ENCODE measurements at regions not wholly inside any gene's neighbourhood (a gene's known extent, or its start where the extent isn't known, plus 50 kb on each side); places are given as distances from the start of the nearest gene placed in this dataset.

DNA sequence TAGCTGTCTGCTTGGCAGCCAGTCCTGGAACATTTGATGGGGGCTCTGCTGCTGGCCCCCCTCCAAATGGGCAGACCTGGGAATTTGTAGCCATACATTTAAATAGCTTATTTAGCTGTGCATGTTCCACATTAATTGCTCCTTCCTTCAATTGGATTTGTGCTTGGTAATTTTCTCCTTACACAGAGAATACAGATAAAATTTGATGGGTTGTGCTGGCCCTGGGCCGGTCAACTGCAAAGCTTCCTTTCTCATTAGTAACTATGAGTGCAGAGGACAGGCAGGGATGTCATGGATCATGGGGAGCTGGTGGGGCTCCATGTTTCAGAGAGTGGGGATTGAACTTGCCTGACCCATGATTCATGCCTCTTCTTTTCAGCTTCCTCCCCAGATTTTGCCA is 201.5 kb upstream of the GHITM start:
- H3K27me3 ChIP-seq: no peaks in the 10 kb centered on the region
- no peaks in the 10 kb centered on the region for H3K4me1 ChIP-seq
- no peak overlapping the region for H3K4me3 ChIP-seq
- DNase-seq: no peak
- no peak overlapping the region for H3K27ac ChIP-seq
- 17% methylated on average over 1 of the region's 1 CpG for WGBS (ENCODE audit: insufficient coverage, low coverage, low lambda C conversion rate, missing lambda C conversion rate)
- no peak for TF ChIP-seq POLR2A (IDR thresholded peaks at IDR 0.05)
- TF ChIP-seq, protein P1, sequence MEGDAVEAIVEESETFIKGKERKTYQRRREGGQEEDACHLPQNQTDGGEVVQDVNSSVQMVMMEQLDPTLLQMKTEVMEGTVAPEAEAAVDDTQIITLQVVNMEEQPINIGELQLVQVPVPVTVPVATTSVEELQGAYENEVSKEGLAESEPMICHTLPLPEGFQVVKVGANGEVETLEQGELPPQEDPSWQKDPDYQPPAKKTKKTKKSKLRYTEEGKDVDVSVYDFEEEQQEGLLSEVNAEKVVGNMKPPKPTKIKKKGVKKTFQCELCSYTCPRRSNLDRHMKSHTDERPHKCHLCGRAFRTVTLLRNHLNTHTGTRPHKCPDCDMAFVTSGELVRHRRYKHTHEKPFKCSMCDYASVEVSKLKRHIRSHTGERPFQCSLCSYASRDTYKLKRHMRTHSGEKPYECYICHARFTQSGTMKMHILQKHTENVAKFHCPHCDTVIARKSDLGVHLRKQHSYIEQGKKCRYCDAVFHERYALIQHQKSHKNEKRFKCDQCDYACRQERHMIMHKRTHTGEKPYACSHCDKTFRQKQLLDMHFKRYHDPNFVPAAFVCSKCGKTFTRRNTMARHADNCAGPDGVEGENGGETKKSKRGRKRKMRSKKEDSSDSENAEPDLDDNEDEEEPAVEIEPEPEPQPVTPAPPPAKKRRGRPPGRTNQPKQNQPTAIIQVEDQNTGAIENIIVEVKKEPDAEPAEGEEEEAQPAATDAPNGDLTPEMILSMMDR (IDR thresholded peaks at IDR 0.05): no peak
- no peaks in the 10 kb centered on the region for H3K36me3 ChIP-seq
- intact Hi-C loops (cut with DNase I): no loop called here
- no peak for ATAC-seq
- no peaks in the 10 kb centered on the region for H3K9me3 ChIP-seq

DNA sequence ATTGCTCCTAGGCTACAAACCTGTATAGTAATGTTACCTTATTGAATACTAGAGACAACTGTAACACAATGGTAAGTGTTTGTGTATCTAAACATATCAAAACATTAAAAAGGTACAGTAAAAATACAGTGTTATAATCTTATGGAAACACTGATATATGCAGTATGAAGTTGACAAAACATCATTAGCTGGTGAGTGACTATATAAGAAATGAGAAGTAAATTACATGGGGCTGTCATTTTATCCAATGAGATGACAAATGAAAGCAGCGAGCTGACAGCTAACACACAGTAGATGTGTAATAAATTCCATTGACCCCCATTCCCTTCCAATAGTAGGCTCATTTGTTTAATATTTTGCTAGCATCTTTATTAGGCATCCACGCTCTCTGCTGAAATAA is 198.1 kb upstream of the GHITM start:
- intact Hi-C loops (cut with DNase I): no loop called here
- TF ChIP-seq, protein P1 (IDR thresholded peaks at IDR 0.05): no peak
- no peak for TF ChIP-seq POLR2A (IDR thresholded peaks at IDR 0.05)
- Histone ChIP-seq H3K9me3 (no peaks in the 10 kb centered on the region), H3K4me1 (no peaks in the 10 kb centered on the region), H3K4me3 (no peak overlapping the region), H3K27me3 (no peaks in the 10 kb centered on the region), H3K36me3 (no peaks in the 10 kb centered on the region), H3K27ac (no peak overlapping the region)
- WGBS (ENCODE audit: insufficient coverage, low coverage, low lambda C conversion rate, missing lambda C conversion rate): 58% methylated on average over 2 of the region's 2 CpGs
- ATAC-seq (no peak), DNase-seq (no peak)

DNA sequence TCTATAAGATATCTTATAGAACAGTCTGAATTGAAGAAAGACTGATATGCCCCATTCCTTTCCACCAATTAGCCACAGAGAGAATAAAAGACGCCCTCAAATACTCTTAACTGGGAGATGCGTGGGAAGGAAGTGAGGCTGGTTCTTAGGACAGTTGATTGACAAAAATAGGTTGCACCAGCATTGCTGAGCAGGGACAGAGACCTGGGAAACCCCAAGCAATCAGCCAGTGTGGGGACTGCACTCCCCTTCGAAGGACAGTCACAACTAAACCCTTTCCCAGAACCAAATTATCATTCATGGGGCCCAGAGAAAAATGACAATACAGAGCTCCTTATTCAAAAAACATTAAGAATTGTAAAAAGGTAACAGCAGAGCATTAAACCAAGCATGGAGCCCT is 196.9 kb upstream of the GHITM start:
- no peak for DNase-seq
- Histone ChIP-seq H3K4me1 (no peaks in the 10 kb centered on the region), H3K27ac (no peak overlapping the region), H3K9me3 (no peaks in the 10 kb centered on the region), H3K4me3 (no peak overlapping the region), H3K27me3 (no peaks in the 10 kb centered on the region), H3K36me3 (no peaks in the 10 kb centered on the region)
- intact Hi-C loops (cut with DNase I): no loop called here
- no peak for TF ChIP-seq POLR2A (IDR thresholded peaks at IDR 0.05)
- TF ChIP-seq, protein P1 (IDR thresholded peaks at IDR 0.05): no peak
- ATAC-seq: no peak
- WGBS (ENCODE audit: insufficient coverage, low coverage, low lambda C conversion rate, missing lambda C conversion rate): 65% methylated on average over 3 of the region's 3 CpGs

DNA sequence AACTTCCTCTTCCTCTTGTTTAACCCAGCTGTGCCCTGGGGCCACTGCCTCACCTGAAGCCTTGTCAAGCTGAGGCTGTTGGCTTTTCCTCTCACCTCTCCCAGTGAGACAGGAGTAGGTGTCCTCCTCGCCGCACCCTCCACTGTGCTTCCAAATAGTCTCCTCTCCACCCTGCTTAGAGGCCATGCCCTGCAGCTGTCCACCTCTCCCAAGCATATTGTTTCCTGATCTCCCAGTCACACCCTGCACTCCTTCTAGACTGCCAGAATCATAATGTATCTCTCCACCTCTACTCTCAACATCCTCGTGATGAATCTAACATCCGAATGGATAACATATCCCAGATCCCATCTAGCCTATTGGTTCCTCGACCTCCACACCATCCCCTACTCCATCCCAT is 196.3 kb upstream of the GHITM start:
- no peak overlapping the region for H3K4me3 ChIP-seq
- no peaks in the 10 kb centered on the region for H3K36me3 ChIP-seq
- TF ChIP-seq POLR2A (IDR thresholded peaks at IDR 0.05): no peak
- TF ChIP-seq, protein P1 (IDR thresholded peaks at IDR 0.05): no peak
- no peaks in the 10 kb centered on the region for H3K4me1 ChIP-seq
- H3K9me3 ChIP-seq: no peaks in the 10 kb centered on the region
- intact Hi-C loops (cut with DNase I): no loop called here
- WGBS (ENCODE audit: insufficient coverage, low coverage, low lambda C conversion rate, missing lambda C conversion rate): 57% methylated on average over 5 of the region's 5 CpGs
- ATAC-seq: no peak
- no peaks in the 10 kb centered on the region for H3K27me3 ChIP-seq
- H3K27ac ChIP-seq: no peak overlapping the region
- no peak for DNase-seq

DNA sequence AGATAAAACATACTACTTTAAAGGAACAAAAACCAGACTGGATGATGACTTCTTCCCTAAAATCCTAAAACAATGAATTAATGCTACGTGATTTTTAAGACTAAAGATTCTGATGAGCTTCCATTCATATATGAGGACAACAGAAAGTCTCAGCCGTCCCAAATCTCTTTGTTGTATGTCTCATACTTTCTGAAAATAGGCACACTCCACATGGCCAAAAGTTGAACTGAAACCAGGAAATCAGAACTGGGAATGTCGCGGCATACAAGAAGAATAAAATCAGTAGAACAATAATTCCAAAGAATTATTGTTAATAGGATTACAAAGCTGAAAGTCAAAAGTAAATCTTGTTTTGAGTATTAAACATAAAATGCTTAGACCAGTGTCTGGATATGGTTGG is 195.4 kb upstream of the GHITM start:
- 39% methylated on average over 4 of the region's 4 CpGs for WGBS (ENCODE audit: insufficient coverage, low coverage, low lambda C conversion rate, missing lambda C conversion rate)
- DNase-seq (no peak), ATAC-seq (no peak)
- TF ChIP-seq, protein P1 (IDR thresholded peaks at IDR 0.05): no peak
- no peak for TF ChIP-seq POLR2A (IDR thresholded peaks at IDR 0.05)
- H3K4me1 ChIP-seq: no peaks in the 10 kb centered on the region
- no peak overlapping the region for H3K4me3 ChIP-seq
- no peaks in the 10 kb centered on the region for H3K27me3 ChIP-seq
- no peaks in the 10 kb centered on the region for H3K9me3 ChIP-seq
- H3K27ac ChIP-seq: no peak overlapping the region
- intact Hi-C loops (cut with DNase I): no loop called here
- no peaks in the 10 kb centered on the region for H3K36me3 ChIP-seq
